Astrocyte (in vitro differentiated cells and primary cell): ENCODE measurements at regions not wholly inside any gene's neighbourhood (a gene's known extent, or its start where the extent isn't known, plus 50 kb on each side); places are given as distances from the start of the nearest gene placed in this dataset.

ENCODE experiments used
- CTCF ChIP-seq: IDR thresholded peaks from 2 replicates; pipeline ENCODE4 v1.5.1; 2011; ENCODE audit warnings: low read depth, mild to moderate bottlenecking, inconsistent platforms, low read length, moderate library complexity; ENCODE audit not compliant: insufficient read depth
- EZH2 ChIP-seq: IDR thresholded peaks from 2 replicates; pipeline ENCODE4 v1.6.1; 2012; ENCODE audit warnings: mild to moderate bottlenecking, low read length, inconsistent platforms; ENCODE audit not compliant: insufficient read depth

- TF ChIP-seq CTCF (no peak), EZH2 (no peak)
Observed at GRCh38 chr1:69441496-69441895, 126.2 kb upstream of the LRRC7 start.
